Type B pancreatic cell (in vitro differentiated cells): ENCODE measurements at regions not wholly inside any gene's neighbourhood (a gene's known extent, or its start where the extent isn't known, plus 50 kb on each side); places are given as distances from the start of the nearest gene placed in this dataset.

Source experiments
- DNase-seq: peaks from one replicate; pipeline ENCODE4 v3.0.0; 2021; ENCODE audit warnings: mixed read lengths; ENCODE audit not compliant: unreplicated experiment; ENCODE audit errors: extremely low spot score
- H3K27ac Mint-ChIP-seq: 2 replicates; pipeline ENCODE4 v1.8.0; 2021; ENCODE audit warnings: mild to moderate bottlenecking, mixed read lengths
- H3K27me3 Mint-ChIP-seq: 2 replicates; pipeline ENCODE4 v1.8.0; 2021; ENCODE audit warnings: mixed read lengths
- H3K36me3 Mint-ChIP-seq: 2 replicates; pipeline ENCODE4 v1.8.0; 2021; ENCODE audit warnings: mixed read lengths
- H3K4me1 Mint-ChIP-seq: one replicate; pipeline ENCODE4 v1.8.0; 2021; ENCODE audit warnings: mixed read lengths; ENCODE audit not compliant: unreplicated experiment
- H3K4me3 Mint-ChIP-seq: 2 replicates; pipeline ENCODE4 v1.8.0; 2021; ENCODE audit warnings: mild to moderate bottlenecking, mixed read lengths
- H3K9me3 Mint-ChIP-seq: 2 replicates; pipeline ENCODE4 v1.8.0; 2021; ENCODE audit warnings: mixed read lengths
- TF ChIP-seq, protein P1 (sequence below): fragments of 200-600 bp; sonication (generic); conservative IDR thresholded peaks from 2 replicates; pipeline ENCODE4 v1.5.0; 2021; ENCODE audit warnings: antibody characterized with exemption, mild to moderate bottlenecking

DNA sequence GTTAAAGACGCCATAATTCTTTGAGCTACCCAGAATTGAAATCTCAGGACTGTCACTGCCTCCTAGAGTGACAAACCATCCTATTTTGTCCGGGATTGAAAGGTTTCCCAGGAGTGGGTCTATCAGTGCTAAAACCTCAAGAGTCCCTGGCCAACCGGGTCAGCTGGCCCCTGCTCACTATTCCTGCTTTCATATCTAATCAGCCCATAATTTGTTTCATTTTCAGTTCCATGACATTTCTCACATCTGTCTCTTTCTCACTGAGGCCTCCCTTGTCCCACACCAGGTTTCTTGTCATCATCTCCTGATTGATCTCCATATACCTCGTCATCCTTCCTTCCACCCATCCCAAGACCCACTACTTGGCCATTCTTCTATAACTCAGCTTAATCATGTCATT, 98.2 kb downstream of the SLC35B3 start:
- no peak overlapping the region for H3K27ac Mint-ChIP-seq
- H3K9me3 Mint-ChIP-seq, result no peaks in the 10 kb centered on the region
- no peak for DNase-seq
- H3K4me1 Mint-ChIP-seq, result peaks cover 3% of the 10 kb centered on the region
- TF ChIP-seq, protein P1, sequence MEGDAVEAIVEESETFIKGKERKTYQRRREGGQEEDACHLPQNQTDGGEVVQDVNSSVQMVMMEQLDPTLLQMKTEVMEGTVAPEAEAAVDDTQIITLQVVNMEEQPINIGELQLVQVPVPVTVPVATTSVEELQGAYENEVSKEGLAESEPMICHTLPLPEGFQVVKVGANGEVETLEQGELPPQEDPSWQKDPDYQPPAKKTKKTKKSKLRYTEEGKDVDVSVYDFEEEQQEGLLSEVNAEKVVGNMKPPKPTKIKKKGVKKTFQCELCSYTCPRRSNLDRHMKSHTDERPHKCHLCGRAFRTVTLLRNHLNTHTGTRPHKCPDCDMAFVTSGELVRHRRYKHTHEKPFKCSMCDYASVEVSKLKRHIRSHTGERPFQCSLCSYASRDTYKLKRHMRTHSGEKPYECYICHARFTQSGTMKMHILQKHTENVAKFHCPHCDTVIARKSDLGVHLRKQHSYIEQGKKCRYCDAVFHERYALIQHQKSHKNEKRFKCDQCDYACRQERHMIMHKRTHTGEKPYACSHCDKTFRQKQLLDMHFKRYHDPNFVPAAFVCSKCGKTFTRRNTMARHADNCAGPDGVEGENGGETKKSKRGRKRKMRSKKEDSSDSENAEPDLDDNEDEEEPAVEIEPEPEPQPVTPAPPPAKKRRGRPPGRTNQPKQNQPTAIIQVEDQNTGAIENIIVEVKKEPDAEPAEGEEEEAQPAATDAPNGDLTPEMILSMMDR, result no peak
- no peaks in the 10 kb centered on the region for H3K27me3 Mint-ChIP-seq
- no peak overlapping the region for H3K4me3 Mint-ChIP-seq
- no peaks in the 10 kb centered on the region for H3K36me3 Mint-ChIP-seq

DNA sequence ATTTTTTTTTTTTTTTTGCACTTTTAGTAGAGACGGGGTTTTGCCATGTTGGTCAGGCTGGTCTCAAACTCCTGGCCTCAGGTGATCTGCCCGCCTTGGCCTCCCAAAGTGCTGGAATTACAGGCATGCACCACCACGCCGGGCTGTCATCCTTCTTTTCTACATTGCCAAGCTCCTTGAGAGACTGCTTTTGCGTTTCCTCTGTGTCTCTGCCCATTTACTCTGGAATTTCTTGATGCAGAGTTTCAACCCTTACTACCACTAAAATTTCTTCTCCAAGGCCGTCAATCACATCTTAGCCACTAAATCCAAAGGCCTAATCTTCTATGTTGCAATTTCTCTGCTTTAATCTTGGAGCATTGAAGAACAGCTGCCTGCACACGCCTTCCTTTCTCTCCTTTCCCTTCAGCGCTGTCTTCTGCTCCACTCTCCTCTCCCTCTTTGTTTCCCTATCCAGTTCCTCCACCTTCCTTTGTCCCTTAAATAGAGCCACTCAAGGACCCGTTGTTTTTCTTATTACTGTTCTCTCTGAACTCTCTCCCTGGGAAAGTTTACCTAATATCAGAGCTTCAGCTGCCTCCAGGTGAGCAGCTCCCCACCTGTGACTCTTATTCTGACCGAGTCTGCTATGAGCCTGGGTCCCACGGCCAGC, 98.8 kb downstream of the SLC35B3 start:
- H3K36me3 Mint-ChIP-seq, result no peaks in the 10 kb centered on the region
- no peak overlapping the region for H3K27ac Mint-ChIP-seq
- TF ChIP-seq, protein P1, result no peak
- DNase-seq, result no peak
- no peaks in the 10 kb centered on the region for H3K9me3 Mint-ChIP-seq
- H3K27me3 Mint-ChIP-seq, result no peaks in the 10 kb centered on the region
- peaks cover 3% of the 10 kb centered on the region for H3K4me1 Mint-ChIP-seq
- no peak overlapping the region for H3K4me3 Mint-ChIP-seq

DNA sequence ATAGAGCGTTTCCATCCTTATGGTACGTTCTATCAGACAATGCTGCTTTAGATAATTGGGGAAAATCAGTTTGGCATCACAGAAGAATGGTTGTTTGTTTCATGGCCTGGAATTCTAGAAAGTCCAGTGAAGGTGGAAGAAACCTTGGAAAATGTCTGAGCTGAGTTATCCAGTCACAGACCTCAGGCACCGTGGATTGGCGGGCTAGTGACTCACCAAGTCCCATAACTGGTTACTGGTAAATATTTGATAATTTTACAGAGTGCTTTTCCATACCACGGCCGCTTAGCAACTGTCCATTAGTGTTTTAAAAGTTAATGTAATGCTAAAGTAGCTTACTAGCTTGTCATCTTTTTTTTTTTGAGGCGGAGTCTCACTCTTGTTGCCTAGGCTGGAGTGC, 99.4 kb downstream of the SLC35B3 start:
- no peak for DNase-seq
- no peaks in the 10 kb centered on the region for H3K36me3 Mint-ChIP-seq
- no peak overlapping the region for H3K4me3 Mint-ChIP-seq
- no peaks in the 10 kb centered on the region for H3K9me3 Mint-ChIP-seq
- H3K27me3 Mint-ChIP-seq, result no peaks in the 10 kb centered on the region
- H3K4me1 Mint-ChIP-seq, result peaks cover 3% of the 10 kb centered on the region
- no peak overlapping the region for H3K27ac Mint-ChIP-seq
- TF ChIP-seq, protein P1, result no peak

DNA sequence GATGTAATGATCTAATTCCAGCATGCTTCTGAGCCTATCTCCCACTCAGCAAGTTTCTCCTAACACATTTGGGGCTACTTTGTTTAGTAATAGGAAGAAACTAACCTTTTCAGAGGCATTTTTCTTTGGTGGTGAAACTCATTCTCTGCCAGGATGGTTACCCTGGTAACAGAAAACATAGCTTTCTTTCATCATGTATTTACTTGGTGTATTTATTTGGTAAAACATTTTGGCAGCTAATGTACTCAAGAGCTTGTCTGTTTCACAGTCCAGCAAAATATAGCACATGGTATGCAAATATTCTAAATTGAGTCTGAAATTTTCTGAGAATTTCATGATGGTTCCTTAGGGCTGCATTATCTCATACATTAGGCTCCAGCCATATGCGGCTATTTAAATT, 100.0 kb downstream of the SLC35B3 start:
- no peaks in the 10 kb centered on the region for H3K9me3 Mint-ChIP-seq
- H3K4me1 Mint-ChIP-seq, result peaks cover 3% of the 10 kb centered on the region
- no peaks in the 10 kb centered on the region for H3K27me3 Mint-ChIP-seq
- H3K4me3 Mint-ChIP-seq, result no peak overlapping the region
- H3K36me3 Mint-ChIP-seq, result no peaks in the 10 kb centered on the region
- no peak for DNase-seq
- H3K27ac Mint-ChIP-seq, result no peak overlapping the region
- TF ChIP-seq, protein P1, result no peak

DNA sequence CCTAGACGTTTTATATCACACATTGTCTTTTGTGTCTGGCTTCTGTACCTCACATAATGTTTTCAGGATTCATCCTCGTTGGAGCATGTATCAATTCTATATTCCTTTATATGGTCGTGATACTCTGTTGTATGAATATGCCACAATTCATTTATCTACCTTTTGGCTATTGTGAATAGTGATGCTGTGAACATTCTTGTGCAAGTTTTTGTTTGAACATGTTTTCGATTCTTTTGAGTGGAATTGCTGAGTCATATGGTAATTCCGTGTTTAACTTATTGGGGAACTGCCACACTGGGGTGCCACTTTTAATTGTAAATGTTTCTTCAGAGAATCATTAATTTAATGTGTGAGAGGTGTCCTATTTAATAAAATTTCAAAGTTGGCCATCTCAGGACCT, 101.2 kb downstream of the SLC35B3 start:
- Mint-ChIP-seq H3K27ac (no peak overlapping the region), H3K27me3 (no peaks in the 10 kb centered on the region), H3K4me3 (no peak overlapping the region), H3K36me3 (no peaks in the 10 kb centered on the region), H3K9me3 (no peaks in the 10 kb centered on the region), H3K4me1 (peaks cover 10% of the 10 kb centered on the region)
- DNase-seq, result no peak
- TF ChIP-seq, protein P1, result no peak

DNA sequence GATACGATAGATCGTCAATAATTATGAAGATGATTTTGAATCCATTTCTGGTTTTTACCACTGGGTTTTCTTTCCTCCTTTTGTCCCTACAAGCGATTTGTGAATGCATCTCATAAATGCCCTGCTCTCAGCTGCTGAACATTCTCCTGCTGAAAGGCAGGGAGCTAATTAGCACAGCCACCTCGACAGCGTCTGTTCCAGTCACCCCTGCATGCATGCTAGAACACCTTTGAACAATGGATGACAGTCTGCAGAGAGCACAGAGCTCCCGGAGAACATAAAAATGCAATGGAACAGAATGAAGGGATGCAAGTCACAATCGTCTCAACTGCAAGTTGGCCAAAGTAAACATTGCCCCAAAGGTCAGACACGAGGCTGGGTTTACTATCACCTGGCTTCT, 105.8 kb downstream of the SLC35B3 start:
- TF ChIP-seq, protein P1, result no peak
- Mint-ChIP-seq H3K36me3 (no peaks in the 10 kb centered on the region), H3K4me3 (no peak overlapping the region), H3K27ac (no peak overlapping the region), H3K9me3 (no peaks in the 10 kb centered on the region), H3K27me3 (no peaks in the 10 kb centered on the region), H3K4me1 (peaks cover 10% of the 10 kb centered on the region)
- no peak for DNase-seq
